Astrocyte of the spinal cord (primary cell): ENCODE measurements at regions not wholly inside any gene's neighbourhood (a gene's known extent, or its start where the extent isn't known, plus 50 kb on each side); places are given as distances from the start of the nearest gene placed in this dataset.
A peak's percentile ranks its signal among the peaks of the same experiment; 100 is the strongest.

Source experiments
- DNase-seq: peaks from one replicate; pipeline ENCODE4 v3.0.0; 2011; ENCODE audit warnings: low read depth, low spot score
- H3K4me3 ChIP-seq: 2 replicates; pipeline ENCODE4 v1.5.1; 2011; ENCODE audit warnings: low read depth, mild to moderate bottlenecking, low read length, moderate library complexity
- CTCF ChIP-seq: IDR thresholded peaks from 2 replicates; pipeline ENCODE4 v1.5.1; 2012; ENCODE audit warnings: low read depth, mild to moderate bottlenecking, low read length, inconsistent platforms
- in situ Hi-C: cut with HindIII; loops from 2 replicates; pipeline ENCODE4 v1.10.0; 2017; ENCODE audit warnings: low sequenced_read_pairs

GRCh38 chr12:67593041-67593440 lies 55.5 kb upstream of the DYRK2 start:
- TF ChIP-seq CTCF, result no peak
- DNase-seq, result peak; percentile 23

GRCh38 chr12:67593461-67594330 lies 54.8 kb upstream of the DYRK2 start:
- in situ Hi-C loops, result no loop called here
- H3K4me3 ChIP-seq, result no peak overlapping the region
- TF ChIP-seq CTCF, result no peak
- DNase-seq, result no peak

More at GRCh38 chr12:67593041-67593440, 55.5 kb upstream of the DYRK2 start:
- no peak overlapping the region for H3K4me3 ChIP-seq
- in situ Hi-C loops, result no loop called here

GRCh38 chr12:67594888-67595287 lies 53.7 kb upstream of the DYRK2 start:
- no peak for DNase-seq
- no peak overlapping the region for H3K4me3 ChIP-seq
- TF ChIP-seq CTCF, result no peak
- in situ Hi-C loops, result no loop called here

GRCh38 chr12:67595365-67595764 lies 53.2 kb upstream of the DYRK2 start:
- TF ChIP-seq CTCF, result no peak
- in situ Hi-C loops, result no loop called here
- no peak overlapping the region for H3K4me3 ChIP-seq
- DNase-seq, result no peak

GRCh38 chr12:67598598-67598997 lies 49.9 kb upstream of the DYRK2 start:
- no peak overlapping the region for H3K4me3 ChIP-seq
- no peak for DNase-seq
- TF ChIP-seq CTCF, result no peak
- in situ Hi-C loops, result no loop called here
